GM11168 (cell line): ENCODE measurements at regions not wholly inside any gene's neighbourhood (a gene's known extent, or its start where the extent isn't known, plus 50 kb on each side); places are given as distances from the start of the nearest gene placed in this dataset.
"Not testable (repeated sequence)": the region's sequence is repeated elsewhere in the genome, so short reads cannot be mapped to it uniquely, and the experiment has no call there.

Experiments
- in situ Hi-C: fragments of 300-500 bp; cut with MboI; formaldehyde crosslinking; loops from one replicate; pipeline ENCODE4 v1.12.0; 2022; ENCODE audit warnings: low sequenced_read_pairs; ENCODE audit not compliant: unreplicated experiment

- in situ Hi-C loops = no loop called here
These were observed 88.4 kb upstream of the TEAD1 start for GRCh38 chr11:12585861-12586260.

- in situ Hi-C loops = no loop called here
These were observed 86.8 kb upstream of the TEAD1 start for GRCh38 chr11:12587333-12587991.

GRCh38 chr11:12591706-12592105, 82.5 kb upstream of the TEAD1 start:
- in situ Hi-C loops = loop anchor here (10.0 kb wide), 1 partner anchor 293 kb away; no protein-coding TSS in a partner anchor

- in situ Hi-C loops = loop anchor here (10.0 kb wide), 1 partner anchor 293 kb away; no protein-coding TSS in a partner anchor
These were observed 81.9 kb upstream of the TEAD1 start for GRCh38 chr11:12592283-12592682.

- in situ Hi-C loops = loop anchor here (10.0 kb wide), 1 partner anchor 290 kb away; no protein-coding TSS in a partner anchor
These were observed 79.0 kb upstream of the TEAD1 start for GRCh38 chr11:12595089-12595847.

GRCh38 chr11:12598330-12599256, 75.6 kb upstream of the TEAD1 start:
- in situ Hi-C loops = loop anchor here (10.0 kb wide), 1 partner anchor 286 kb away; no protein-coding TSS in a partner anchor

- in situ Hi-C loops = loop anchor here (10.0 kb wide), 1 partner anchor 285 kb away; no protein-coding TSS in a partner anchor
These were observed 74.6 kb upstream of the TEAD1 start for GRCh38 chr11:12599408-12600143.

- in situ Hi-C loops = no loop called here
These were observed 73.4 kb upstream of the TEAD1 start for GRCh38 chr11:12600829-12601228.

GRCh38 chr11:12602421-12602820, 71.8 kb upstream of the TEAD1 start:
- in situ Hi-C loops = no loop called here

GRCh38 chr11:12603143-12604088, 70.8 kb upstream of the TEAD1 start:
- in situ Hi-C loops = no loop called here

- in situ Hi-C loops = no loop called here
These were observed 69.6 kb upstream of the TEAD1 start for GRCh38 chr11:12604557-12605153.

- in situ Hi-C loops = no loop called here
These were observed 67.6 kb upstream of the TEAD1 start for GRCh38 chr11:12606597-12606996.

- in situ Hi-C loops = not testable (repeated sequence)
These were observed 65.5 kb upstream of the TEAD1 start for GRCh38 chr11:12608678-12609077.

- in situ Hi-C loops = no loop called here
These were observed 62.9 kb upstream of the TEAD1 start for GRCh38 chr11:12611352-12611751.

GRCh38 chr11:12617632-12618031, 56.6 kb upstream of the TEAD1 start:
- in situ Hi-C loops = no loop called here

GRCh38 chr11:12618743-12619540, 55.3 kb upstream of the TEAD1 start:
- in situ Hi-C loops = no loop called here

- in situ Hi-C loops = no loop called here
These were observed 50.4 kb upstream of the TEAD1 start for GRCh38 chr11:12623869-12624268.
